HG03432 (cell line): ENCODE measurements at regions not wholly inside any gene's neighbourhood (a gene's known extent, or its start where the extent isn't known, plus 50 kb on each side); places are given as distances from the start of the nearest gene placed in this dataset.

Experiments used
- ATAC-seq: cut with Tn5 transposase; IDR thresholded peaks from one replicate; pipeline ENCODE4 v1.9.1; 2021; ENCODE audit warnings: mild to moderate bottlenecking, moderate library complexity; ENCODE audit not compliant: unreplicated experiment

DNA sequence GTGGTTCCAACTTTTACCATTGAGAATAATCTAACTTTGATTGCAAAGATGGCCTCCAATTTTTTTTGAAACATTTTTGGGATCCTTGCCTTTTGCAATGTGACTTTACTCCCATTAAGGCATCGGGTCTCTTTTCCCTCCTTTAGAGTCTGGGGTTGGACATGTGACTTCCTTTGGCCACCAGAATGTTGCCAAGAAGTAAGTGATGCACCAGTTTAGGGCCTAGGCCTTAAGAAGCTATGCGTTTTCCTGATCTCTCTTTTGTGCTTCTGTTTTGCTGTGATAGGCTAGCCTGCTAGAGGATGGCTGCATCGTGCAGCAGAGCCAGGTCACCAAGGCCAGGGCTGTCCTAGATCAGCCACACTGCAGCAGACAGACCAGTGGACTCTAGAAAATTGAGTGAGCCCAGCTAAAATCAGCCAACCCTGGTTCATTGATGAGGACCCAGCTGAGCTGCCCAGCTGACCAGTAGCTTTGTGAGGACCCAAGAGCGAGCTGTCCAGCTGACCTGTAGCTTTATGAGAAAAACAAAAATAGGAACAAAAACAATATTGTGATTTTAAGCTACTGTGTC, 594.0 kb upstream of the JAG1 start:
- no peak for ATAC-seq

DNA sequence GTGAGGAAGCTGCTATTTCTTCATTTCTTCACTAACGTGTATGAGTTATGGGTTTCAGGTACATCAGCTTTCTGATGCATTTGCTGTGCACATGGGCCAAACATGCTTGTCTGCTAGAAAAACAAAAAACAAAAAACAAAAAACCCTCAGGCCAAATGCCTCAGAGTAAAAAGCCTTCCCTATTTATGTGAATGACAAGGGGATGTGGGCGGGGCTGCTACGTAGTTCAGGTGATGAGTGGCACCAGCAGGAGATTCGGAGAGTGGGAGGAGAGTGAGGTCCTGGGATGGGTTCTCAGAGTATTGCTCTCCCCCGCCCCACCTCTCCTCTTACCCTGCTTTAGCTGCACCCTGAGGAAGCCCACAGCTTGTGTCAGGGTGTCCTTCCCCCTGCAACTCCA, 596.8 kb upstream of the JAG1 start:
- no peak for ATAC-seq

DNA sequence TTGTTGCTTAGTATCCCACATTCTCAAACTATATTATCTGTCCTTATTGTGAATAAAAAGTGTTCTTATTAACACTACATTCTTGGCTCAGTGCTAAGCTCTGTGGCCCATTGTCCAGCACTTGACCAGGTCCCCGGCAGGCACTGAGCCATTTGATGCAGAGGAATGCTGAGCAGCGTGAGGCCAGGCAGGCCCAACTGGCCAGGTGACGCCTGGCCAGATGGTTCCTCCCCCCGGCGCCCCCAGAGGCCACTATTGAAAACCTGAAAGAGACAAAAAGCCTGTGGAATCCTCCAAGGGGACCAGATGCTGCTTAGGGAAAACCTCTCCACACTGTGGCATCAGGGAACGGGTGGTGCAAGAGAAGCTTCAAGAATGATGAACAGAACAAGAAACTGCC, 597.5 kb upstream of the JAG1 start:
- ATAC-seq, result no peak

DNA sequence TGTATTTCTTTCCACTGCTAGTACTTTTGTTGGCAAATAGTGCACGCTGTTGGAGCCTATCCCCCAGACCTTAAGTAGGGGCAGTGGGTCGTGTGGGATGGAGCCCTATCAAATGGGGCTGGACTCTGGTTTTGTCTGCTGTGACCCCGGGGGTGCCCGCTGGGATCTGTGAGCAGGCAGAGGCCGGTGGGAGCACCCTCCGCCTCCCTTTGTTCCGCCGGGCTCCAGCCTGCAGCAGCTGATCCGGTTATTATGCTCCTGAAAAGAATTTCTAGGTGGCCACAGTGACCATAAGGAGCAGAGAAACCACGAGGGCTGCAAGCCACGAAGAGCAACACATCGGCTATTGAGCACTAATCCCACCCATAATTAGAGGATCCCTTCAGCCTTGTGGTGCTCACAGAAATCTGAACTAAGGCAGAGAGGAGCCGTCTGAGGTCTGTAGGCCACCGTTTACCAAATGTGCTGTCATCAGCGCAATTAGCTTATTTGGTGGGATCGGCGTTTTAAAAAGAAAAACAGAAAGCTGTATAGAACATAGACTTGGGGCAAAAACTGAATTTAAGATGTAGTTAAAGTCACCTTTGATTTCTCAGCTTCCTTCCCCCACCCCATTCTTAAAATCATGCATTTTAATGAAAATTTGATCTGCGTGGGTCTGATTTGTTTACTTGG, 598.3 kb upstream of the JAG1 start:
- ATAC-seq, result no peak

DNA sequence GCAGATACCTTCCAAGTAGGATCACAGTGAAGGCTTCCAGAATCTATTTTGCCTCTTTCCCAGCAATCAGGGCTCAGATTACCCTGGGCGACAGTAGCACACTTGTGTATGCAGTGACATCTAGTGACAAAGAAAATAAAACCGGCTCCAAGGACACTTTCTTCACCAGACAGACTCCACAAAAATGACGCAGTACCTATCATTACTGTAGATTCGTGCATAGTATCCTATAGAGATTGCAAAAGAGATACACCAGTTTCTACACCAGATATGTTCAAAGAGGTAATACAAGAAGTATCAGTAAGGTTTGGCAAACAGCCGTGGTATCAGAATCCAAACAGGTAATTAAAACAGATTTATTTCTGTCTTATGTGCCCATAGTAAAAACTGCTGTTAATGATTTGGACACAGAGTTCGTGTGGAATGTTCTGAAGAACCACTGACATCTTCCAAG, 600.4 kb upstream of the JAG1 start:
- ATAC-seq, result peak; percentile 72

DNA sequence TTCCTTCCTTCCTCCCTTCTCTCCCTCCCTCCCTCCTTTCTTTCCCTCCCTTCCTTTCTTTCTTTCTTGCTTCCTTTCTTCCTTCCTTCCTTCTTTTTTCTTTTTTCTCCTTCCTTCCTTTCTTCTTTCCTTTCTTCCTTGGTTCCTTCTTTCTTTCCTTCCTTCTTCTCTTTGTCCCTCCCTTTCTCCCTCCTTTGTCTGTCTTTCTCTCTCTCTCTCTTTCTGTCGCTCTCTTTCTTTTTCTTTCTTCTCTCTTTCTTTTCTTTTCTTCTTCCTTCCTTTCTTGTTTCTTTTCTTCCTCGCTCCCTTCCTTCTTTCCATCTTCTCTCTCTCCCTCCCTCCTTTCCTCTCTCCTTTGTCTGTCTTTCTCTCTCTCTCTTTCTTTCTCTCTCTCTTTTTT, 601.9 kb upstream of the JAG1 start:
- no peak for ATAC-seq

DNA sequence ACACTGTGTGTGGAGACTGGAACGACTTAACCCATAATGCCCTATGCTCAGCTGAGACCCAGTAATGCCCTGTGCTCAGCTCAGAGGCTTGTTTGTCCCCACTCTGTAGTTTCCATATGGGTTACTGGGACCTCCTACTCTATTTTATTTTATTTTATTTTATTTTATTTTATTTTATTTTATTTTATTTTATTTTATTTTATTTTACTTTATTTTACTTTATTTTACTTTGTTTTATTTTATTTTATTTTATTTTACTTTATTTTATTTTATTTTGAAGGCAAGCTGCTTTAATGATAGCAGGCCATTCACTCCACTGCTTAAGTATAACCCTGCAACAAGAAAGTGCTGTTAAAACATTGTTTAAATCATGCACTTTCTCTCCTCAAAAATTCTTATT, 603.4 kb upstream of the JAG1 start:
- no peak for ATAC-seq

DNA sequence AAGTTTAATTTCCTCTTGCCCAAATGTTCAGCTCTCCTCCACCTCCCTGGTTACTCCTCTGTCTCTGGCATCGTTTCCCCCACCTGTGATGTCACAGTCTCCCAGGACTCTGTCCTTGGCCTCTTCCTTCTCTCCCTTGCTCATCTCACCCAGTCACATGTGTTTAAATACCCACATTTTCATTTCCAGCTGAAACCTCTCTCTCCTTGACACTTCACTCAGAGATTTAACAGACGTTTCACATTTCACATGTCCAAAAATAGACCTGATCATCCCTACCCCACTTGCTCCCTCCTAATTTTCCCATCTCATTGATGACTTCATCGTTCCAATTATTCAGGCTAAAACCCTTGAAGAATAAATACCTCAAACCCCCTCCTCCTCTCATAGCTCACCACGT, 604.1 kb upstream of the JAG1 start:
- ATAC-seq, result no peak

DNA sequence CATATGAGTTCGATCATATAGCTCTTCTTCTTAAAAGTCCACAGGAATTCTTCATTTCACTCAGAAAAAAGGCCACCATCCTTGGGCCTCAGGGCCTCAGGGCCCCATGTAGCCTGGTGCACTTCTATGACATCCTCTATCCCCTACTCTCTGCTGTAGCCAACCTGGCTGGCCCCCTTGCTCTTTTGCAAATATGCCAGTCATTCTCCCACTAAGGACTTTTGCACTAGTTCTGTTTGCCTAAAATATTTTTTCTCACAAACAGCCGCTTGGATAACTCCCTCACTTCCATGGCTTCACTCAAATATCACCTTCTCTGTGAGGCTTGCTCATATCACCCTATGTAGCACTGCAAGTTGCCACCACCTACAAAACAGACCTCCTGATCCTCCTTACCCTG, 604.7 kb upstream of the JAG1 start:
- ATAC-seq, result no peak

DNA sequence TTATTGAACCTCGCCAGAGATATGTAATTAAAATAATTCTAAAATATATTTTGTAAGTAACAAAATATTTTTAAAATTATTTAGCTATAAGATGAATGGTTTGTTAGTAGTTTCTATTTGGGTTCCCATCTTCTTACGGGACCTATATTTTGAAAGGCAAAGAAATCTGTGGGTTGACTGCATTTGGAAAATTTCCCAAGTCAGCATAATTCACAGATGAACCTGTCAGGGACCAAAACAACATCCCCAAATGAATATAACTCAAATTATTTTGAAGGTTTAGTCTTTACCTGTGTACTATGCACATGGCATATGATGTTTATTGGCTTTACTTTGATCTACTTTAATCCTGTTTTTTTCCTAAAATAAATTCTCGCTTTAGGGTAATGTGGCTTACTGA, 607.4 kb upstream of the JAG1 start:
- ATAC-seq, result no peak

DNA sequence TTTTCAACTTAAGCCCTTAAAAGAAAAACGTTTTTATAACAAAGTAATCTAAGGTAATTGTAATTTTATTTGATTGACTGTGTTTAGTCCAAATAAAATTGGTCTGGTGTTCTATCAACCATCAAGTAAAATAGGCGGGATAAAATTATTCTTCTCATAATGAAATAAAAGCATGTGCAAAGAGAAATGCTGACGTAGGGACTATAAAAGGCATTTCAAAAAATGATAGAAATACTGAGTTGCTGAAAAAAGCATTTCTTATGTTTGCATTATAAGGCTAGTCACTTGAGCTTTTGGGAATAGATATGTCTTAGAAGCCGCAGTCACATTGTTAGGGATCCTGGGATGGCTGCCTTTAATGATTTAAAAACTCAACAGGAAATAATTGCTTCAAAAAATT, 608.0 kb upstream of the JAG1 start:
- no peak for ATAC-seq

DNA sequence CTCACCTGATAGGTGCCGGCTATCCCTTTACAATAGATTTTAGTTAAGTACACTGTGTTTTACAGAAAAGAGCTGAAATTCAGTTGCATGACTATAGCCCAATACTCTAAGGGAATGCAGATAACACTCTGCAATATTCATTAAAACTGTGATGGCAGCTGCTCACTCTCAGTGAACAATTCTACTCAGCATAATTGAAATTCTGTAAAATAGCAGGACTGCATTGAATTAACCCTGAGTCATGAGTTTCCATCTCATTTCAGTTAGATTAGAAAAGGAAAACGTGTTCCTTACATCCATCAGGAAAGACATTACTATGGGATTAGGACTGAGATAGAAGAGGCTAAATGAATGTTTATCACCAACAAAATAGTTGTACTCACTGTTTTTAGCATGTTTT, 613.3 kb upstream of the JAG1 start:
- ATAC-seq, result no peak

DNA sequence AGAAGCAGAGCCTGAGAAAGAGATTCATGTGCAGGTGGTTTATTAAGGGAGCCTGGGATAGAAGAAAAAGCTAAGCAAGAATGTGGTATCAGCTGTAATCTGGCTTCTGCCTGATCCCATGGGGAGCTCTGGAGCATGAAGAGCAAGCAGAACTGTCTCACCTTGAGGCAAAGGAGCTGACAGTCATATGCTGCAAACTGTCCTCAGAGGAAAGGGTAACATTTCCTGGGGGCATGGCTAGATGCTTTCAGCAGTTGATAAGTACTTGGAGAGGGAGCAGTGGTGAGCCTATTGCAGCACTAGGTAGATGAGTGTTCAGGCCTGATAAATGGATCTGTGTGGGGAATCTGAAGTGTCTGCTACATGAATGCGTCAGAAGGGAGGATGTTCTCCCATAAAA, 621.5 kb upstream of the BTBD3 start:
- no peak for ATAC-seq

DNA sequence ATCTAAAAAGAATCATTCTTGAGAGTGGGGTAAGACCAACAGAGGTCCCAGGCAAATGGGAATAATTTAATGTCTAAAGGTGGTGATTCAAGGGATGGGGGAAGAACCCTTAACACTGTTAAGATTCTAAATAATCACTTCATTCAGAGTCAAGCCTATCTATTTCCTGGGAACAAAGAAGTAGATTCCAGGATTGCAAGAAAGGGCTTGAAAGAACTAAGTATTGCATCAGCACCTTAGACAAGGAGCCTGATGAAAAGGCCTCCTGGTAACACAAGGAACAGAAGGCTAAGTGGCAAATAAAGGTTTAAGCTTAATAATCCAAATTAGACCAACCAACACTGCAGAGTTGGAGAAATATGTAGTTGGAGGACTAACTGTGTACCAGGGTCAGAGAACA, 620.7 kb upstream of the BTBD3 start:
- no peak for ATAC-seq

DNA sequence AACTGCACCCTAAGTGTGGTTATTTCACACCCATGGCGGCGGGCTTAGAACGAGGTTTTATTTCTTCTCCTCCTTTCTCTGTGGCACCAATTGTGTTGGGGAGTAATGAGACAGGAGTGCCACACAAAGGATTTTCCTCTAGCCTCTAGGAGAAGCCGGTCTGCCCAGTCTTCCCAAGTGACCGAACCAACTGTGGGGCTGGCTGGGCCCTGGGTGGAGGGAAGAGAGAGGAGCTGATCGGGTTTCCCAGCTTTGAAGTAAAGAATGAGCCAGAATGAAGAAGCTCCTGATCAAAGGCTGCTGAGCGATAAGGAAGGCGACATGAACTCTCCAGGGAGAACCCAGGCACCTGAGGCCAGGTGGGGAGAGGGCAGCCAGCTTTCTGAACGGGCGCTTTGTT, 616.0 kb upstream of the BTBD3 start:
- ATAC-seq, result no peak

DNA sequence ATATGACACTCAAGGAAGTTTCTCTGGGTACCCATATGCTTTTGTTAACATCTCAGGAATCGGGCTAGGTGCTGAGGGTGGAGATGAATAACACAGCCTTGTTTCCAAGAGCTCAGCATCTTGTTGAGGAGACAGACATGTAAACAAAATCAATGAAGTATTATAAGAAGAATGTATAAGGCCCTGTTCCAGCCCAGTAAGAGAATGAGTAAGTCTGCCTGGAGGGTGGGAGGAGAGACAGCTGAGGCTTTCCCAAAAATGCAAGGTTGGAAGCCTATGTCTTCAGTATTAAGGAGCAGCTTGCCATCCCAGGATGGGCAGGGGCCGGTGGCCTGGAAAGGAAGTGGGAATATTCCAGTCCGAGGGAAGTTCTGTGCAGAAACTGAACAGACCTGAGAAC, 615.3 kb upstream of the BTBD3 start:
- ATAC-seq, result no peak

DNA sequence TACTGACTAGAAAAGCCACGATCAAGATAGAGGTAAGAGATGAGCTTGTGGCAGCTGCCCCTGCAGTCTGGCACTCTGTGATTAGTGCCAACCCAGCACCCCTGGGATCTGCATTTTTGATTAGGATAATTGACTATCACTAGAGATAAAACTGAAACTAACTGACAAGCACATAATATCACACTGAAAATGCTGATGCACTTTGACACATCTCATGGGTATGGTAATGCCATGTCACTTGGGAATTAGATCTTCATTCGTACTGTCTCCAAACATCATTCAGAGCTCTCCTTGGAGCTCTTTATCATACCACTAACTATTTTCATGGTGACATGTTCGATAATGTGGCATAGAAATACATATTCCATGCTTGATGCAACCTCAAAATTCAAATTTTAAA, 612.9 kb upstream of the BTBD3 start:
- ATAC-seq, result no peak

DNA sequence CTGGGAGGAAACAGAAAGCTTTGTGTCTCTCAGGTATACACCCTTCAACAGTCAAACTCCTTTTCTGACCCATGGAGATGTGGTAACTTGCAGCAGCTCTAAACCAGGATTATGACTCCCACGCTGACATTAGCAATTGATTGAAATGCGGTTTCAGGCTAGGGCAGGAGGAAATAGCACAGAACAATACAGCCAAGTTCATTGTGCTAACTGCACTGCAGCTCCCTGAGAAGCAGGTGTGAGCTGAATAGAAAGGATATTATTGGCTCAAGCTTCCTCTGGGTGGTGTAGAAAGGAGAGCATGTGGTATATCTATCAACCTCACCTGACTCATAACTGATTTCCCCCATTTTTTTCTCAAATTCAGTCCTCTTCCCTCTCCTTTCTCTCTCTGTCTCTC, 612.3 kb upstream of the BTBD3 start:
- no peak for ATAC-seq

DNA sequence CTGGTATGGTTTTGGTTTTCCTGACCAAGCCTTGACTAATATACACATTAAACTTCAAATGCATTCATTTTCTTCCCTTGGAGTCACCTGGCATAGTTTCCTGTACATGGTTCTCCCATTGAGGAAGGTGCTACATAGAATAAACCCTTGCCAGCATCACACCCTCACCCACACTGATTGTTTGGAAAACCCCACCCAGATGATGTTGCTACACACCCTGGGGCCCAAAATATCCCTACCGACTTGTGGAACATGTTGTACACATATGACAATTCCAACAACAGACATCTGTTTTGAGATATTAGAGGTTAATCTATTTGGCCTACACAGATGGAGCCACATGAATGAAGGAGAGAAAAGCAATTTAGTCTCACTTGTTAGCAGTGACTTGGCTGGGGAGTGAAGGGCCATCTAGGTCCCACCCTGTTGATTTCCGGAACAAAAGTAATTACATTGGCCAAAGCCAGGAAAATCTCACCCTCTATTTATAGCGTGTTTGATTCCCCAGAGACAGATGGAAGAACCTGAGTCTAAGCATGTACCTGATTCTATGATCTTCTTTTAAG, 606.0 kb upstream of the BTBD3 start:
- ATAC-seq, result no peak

DNA sequence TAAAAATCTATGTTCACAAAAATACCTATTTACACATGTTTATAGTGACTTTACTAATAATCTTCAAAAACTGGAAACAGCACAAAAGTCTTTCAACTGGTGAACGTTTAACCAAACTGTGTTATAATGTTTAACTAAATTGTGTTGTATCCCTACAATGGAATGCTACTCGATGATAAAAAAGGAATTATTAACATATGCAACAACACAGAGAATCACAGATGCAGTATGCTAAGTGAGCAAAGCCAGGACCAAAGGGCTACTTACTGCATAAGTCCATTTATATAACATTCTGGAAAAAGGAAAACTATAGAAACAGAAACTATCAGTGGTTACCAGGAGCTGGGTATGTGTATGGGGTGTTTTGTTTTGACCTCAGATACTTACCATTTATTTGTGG, 602.2 kb upstream of the BTBD3 start:
- no peak for ATAC-seq

DNA sequence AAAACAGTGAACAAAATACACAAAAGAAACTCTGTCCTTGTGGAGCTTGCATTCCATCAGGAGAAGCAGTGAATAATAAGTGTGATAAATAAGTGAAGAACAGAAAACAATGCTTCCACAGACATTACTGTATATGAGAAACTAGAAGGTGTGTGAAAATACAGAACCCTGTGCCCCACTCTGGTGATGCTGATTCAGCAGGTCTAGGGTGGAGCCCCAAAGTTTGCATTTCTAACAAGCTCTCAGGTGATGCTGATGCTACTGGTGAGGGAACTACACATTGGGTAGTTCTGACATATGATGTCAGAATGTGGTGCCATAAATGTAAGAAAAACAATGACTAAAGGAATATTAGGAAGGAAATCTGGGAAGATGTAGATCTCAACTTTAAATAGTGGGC, 601.4 kb upstream of the BTBD3 start:
- ATAC-seq, result no peak

DNA sequence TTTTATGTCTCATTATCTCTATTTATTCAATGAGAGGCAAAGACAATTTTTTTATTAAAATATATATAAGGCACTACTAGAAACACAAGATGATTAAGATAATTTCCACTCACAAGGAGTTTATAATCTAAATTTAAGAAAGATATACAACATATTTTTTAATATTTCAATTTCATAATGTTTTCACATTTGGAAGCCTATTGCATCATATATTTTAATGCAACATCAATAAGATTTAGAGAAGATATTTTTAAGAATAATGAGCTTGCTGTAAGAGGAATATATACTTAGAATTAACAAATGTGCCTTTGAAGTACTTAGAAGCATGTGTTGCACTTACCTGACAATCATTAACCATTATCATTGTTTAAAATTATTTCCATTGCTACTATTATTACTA, 597.7 kb upstream of the BTBD3 start:
- ATAC-seq, result no peak

DNA sequence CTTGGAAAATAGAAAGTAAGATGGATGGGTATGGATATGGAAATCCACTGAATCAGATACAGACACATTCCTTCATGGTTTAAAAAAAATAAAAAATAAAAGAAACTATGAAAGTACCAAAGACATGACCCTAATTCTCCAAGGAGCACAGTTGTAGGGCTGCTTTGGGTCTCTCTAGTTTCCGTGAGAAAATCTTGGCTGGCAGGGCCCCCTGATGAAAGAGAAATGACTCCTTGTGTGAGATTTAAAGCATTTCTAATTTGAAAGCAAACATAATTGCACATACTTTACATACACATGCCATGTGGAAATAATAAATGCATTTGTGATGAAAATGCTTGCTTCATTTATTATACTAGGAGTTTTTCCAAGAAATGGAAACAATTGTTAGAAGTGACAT, 593.9 kb upstream of the BTBD3 start:
- no peak for ATAC-seq
